Bronchial epithelial cell (primary cell): ENCODE measurements at regions not wholly inside any gene's neighbourhood (a gene's known extent, or its start where the extent isn't known, plus 50 kb on each side); places are given as distances from the start of the nearest gene placed in this dataset.

Source experiments
- DNase-seq: peaks from one replicate; pipeline ENCODE4 v3.0.0-alpha.2; 2010; ENCODE audit warnings: low read depth
- FAIRE-seq: peaks from 2 replicates; lab custom pipeline; 2011; peaks lifted over from hg19 to GRCh38; lab: Jason Lieb, UNC
- H3K27me3 ChIP-seq: 2 replicates; pipeline ENCODE4 v1.5.1; 2011; ENCODE audit warnings: low read length; ENCODE audit not compliant: control insufficient read depth, insufficient read depth
- H3K36me3 ChIP-seq: 2 replicates; pipeline ENCODE4 v1.5.1; 2011; ENCODE audit warnings: low read length; ENCODE audit not compliant: control insufficient read depth, insufficient read depth
- H3K4me3 ChIP-seq: 2 replicates; pipeline ENCODE4 v1.5.1; 2011; ENCODE audit warnings: mild to moderate bottlenecking, low read depth, low read length, control low read depth
- TF ChIP-seq, protein P1 (sequence below): IDR thresholded peaks from 2 replicates; pipeline ENCODE4 v1.5.1; 2011; ENCODE audit warnings: mild to moderate bottlenecking, moderate library complexity, low read length, control low read depth, inconsistent platforms; ENCODE audit not compliant: insufficient read depth, severe bottlenecking

DNA sequence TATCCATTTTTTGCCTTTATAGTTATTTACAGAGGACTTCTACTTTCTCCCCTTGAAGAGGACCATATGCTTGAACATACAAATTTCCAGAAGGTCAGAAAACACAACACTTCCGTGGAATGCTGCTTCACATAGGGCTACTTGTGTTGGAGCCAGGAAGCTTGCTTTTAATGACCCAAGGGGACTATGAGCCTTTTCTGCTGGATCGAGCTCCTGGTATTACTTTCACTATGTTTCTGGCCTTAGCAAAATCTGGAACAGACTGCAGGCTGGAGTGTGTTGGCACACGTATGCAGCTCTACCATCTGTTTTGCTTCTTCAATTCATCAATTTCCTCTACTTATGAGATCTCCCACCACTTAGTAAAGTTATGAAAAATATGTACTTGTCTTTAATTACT is 69.3 kb upstream of the CBLB start:
- H3K36me3 ChIP-seq = no peaks in the 10 kb centered on the region
- H3K27me3 ChIP-seq = no peaks in the 10 kb centered on the region
- DNase-seq (no peak), FAIRE-seq (no peak)
- no peak overlapping the region for H3K4me3 ChIP-seq
- TF ChIP-seq, protein P1, sequence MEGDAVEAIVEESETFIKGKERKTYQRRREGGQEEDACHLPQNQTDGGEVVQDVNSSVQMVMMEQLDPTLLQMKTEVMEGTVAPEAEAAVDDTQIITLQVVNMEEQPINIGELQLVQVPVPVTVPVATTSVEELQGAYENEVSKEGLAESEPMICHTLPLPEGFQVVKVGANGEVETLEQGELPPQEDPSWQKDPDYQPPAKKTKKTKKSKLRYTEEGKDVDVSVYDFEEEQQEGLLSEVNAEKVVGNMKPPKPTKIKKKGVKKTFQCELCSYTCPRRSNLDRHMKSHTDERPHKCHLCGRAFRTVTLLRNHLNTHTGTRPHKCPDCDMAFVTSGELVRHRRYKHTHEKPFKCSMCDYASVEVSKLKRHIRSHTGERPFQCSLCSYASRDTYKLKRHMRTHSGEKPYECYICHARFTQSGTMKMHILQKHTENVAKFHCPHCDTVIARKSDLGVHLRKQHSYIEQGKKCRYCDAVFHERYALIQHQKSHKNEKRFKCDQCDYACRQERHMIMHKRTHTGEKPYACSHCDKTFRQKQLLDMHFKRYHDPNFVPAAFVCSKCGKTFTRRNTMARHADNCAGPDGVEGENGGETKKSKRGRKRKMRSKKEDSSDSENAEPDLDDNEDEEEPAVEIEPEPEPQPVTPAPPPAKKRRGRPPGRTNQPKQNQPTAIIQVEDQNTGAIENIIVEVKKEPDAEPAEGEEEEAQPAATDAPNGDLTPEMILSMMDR = no peak

DNA sequence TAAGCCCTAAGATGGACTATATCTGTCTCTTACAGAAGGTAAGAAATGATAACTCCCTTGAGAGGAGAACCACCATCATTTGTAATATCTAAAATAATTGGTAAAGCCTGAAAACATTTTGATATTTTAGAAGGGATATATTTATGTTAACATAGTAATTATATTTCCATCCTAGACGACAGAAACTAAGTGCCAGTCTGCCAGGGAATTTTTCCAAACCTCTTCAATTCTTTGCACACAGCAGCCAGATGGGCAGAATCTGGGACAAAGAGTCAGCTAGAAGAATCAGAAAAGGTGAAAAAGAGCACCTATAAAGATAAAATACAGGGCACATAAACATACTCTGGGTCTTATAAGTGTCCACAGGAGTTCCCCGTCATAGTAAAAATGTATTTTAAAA is 70.0 kb upstream of the CBLB start:
- TF ChIP-seq, protein P1 = no peak
- FAIRE-seq (no peak), DNase-seq (no peak)
- no peak overlapping the region for H3K4me3 ChIP-seq
- H3K27me3 ChIP-seq = no peaks in the 10 kb centered on the region
- no peaks in the 10 kb centered on the region for H3K36me3 ChIP-seq

DNA sequence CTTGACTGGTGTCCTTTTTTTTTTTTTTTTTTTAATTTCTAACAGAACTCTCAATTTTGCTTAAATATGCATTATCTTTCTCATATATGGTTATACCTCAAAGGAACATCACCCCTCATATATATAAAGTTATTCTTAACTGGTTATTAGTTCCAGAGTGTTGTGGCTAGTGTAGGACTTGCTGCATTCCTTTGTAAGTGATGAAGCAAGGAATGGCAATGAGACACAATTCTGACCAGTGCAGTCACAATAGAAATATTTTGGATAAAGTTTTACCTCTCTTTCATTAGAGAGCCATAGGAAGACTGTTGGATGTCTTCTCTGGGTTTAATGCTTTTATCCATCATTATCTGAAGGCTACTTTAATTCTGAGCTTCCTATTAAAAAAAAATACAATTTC is 75.5 kb upstream of the CBLB start:
- DNase-seq = peak; percentile 67
- TF ChIP-seq, protein P1 = no peak
- FAIRE-seq = no peak
- no peak overlapping the region for H3K4me3 ChIP-seq
- no peaks in the 10 kb centered on the region for H3K27me3 ChIP-seq
- H3K36me3 ChIP-seq = no peaks in the 10 kb centered on the region

DNA sequence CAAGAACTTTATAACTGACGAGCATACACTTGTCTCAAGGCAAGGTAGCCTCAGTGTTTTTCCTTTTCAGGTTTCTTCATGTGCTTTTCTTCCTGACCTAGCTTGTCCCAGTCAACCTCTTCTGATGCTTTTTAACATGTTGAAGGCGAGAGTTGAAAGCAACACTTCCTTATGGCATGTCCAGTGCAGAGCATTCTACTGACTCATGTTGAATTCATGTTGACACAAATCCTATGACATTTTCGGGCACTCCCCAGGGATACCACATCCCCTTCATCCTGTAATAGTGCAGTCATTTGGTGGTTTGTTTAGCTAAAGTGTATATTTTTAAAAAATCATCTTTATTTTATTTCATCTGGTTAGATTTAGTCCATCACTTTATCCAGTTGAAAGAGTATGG is 75.9 kb upstream of the CBLB start:
- TF ChIP-seq, protein P1 = no peak
- H3K4me3 ChIP-seq = no peak overlapping the region
- no peaks in the 10 kb centered on the region for H3K36me3 ChIP-seq
- FAIRE-seq (no peak), DNase-seq (peak; percentile 99)
- H3K27me3 ChIP-seq = no peaks in the 10 kb centered on the region

DNA sequence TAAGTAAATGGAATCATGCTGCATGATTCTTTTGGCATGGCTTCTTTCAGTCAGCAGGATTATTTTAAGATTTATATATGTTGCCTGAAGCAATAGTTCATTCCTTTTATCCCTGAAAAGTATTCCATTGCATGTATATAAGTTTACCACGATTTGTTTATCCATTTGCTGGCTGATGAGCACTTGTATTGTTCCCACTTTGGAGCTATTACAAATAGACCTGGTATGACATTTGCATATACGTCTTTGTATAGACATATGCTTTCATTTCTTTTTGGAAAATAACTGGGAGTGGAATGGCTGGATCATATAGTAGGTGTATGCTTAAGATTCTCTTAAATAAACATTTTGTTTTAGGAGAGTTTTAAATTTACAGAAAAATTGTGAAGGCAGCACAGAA is 79.3 kb upstream of the CBLB start:
- Histone ChIP-seq H3K27me3 (no peaks in the 10 kb centered on the region), H3K4me3 (no peak overlapping the region), H3K36me3 (no peaks in the 10 kb centered on the region)
- TF ChIP-seq, protein P1 = no peak
- DNase-seq = peak; percentile 24
- no peak for FAIRE-seq

DNA sequence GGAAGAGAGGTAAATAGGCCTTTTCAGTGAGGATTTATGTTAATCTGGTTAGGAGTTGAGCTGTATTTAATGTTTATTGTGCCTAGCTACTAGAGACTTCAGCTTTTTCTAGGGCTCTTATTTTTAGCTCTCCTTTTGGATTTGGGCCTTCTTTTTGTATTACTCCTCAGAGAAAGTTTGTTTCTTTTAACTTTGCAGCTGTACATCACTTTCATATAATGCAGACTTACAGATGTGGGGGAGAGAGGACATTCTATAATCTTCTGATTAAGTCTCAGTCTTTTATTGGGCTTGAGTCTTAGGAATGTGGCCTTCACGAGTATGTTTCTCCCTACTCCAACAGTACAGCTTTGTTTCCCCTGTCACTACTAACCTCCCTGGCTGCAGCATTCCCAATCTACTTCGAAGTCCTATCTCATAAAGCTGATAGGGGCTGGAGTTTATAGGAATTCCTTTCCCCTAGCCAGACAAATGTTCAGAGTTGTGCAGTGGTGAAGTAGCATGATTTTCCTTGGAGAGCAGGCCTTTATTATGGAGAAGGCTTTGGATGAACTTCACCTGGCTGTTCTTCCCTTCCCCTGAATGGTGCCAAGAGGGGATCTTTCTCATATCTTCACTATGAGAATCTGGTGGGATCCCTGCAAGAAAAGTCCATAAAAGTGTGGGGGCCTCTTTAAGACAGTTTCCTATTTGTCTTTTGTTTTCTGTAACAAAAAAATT is 82.2 kb upstream of the CBLB start:
- DNase-seq (no peak), FAIRE-seq (no peak)
- Histone ChIP-seq H3K36me3 (no peaks in the 10 kb centered on the region), H3K27me3 (no peaks in the 10 kb centered on the region), H3K4me3 (no peak overlapping the region)
- TF ChIP-seq, protein P1 = no peak
